Endothelial cell of umbilical vein (primary cell): ENCODE measurements at regions not wholly inside any gene's neighbourhood (a gene's known extent, or its start where the extent isn't known, plus 50 kb on each side); places are given as distances from the start of the nearest gene placed in this dataset.

Experiments used
- EZH2 ChIP-seq: IDR thresholded peaks from 2 replicates; pipeline ENCODE4 v1.6.1; 2012; ENCODE audit warnings: borderline replicate concordance, low read depth, mild to moderate bottlenecking, moderate library complexity, low read length, inconsistent platforms; ENCODE audit not compliant: severe bottlenecking
- FOS ChIP-seq: IDR thresholded peaks from 2 replicates; pipeline ENCODE4 v1.6.1; 2011; ENCODE audit warnings: mild to moderate bottlenecking, low read length, moderate library complexity, borderline replicate concordance; ENCODE audit not compliant: insufficient read depth
- GATA2 ChIP-seq: IDR thresholded peaks from 2 replicates; pipeline ENCODE4 v1.7.0; 2011; ENCODE audit warnings: low read depth, mild to moderate bottlenecking, moderate library complexity, mixed read lengths, low read length; ENCODE audit not compliant: insufficient read length, insufficient read depth
- JUN ChIP-seq: IDR thresholded peaks from 2 replicates; pipeline ENCODE4 v1.6.1; 2011; ENCODE audit warnings: borderline replicate concordance, low read depth; ENCODE audit not compliant: insufficient read length, insufficient read depth
- POLR2A ChIP-seq: IDR thresholded peaks from 2 replicates; pipeline ENCODE4 v1.6.1; 2012; ENCODE audit warnings: low read depth, mild to moderate bottlenecking, control low read depth, low read length
- POLR2AphosphoS5 ChIP-seq: IDR thresholded peaks from 2 replicates; pipeline ENCODE4 v1.6.1; 2012; ENCODE audit warnings: low read depth, mild to moderate bottlenecking, control low read depth, low read length, moderate library complexity; ENCODE audit not compliant: insufficient read depth
- TF ChIP-seq, protein P1 (sequence below), 2 donors: IDR thresholded peaks; 1 replicate in 1 of 2; 2 replicates in 1 of 2; pipeline ENCODE4 v1.5.1; 2011; ENCODE audit warnings: low read length in 2 of 2, mild to moderate bottlenecking in 2 of 2, moderate library complexity in 2 of 2, control low read depth in 1 of 2, inconsistent platforms in 1 of 2, low read depth in 1 of 2; ENCODE audit not compliant: insufficient read depth in 1 of 2; ENCODE audit errors: extremely low read depth in 1 of 2
- TF ChIP-seq, protein P2 (sequence below): IDR thresholded peaks from 2 replicates; pipeline ENCODE4 v1.6.1; 2011; ENCODE audit not compliant: insufficient read depth, insufficient read length

DNA sequence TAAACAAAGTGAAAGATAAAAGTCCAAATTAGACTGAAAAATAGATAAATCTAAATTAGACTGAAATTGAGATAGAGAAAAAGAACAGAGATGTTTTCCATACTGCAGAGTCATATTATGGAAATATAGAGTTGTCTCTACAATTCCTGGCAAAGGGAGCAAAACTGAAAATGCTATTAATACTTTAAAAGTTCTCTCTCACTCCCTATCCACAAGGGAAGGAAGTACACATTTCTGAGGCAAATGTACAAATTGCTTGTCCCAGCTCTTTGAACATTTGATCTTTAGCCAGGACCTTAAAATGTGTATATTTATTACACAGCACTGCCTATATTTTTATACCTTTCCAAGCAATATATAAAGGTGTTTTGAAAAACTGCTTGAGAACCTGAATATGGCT lies 225.1 kb upstream of the SEMA6D start:
- TF ChIP-seq, protein P1, sequence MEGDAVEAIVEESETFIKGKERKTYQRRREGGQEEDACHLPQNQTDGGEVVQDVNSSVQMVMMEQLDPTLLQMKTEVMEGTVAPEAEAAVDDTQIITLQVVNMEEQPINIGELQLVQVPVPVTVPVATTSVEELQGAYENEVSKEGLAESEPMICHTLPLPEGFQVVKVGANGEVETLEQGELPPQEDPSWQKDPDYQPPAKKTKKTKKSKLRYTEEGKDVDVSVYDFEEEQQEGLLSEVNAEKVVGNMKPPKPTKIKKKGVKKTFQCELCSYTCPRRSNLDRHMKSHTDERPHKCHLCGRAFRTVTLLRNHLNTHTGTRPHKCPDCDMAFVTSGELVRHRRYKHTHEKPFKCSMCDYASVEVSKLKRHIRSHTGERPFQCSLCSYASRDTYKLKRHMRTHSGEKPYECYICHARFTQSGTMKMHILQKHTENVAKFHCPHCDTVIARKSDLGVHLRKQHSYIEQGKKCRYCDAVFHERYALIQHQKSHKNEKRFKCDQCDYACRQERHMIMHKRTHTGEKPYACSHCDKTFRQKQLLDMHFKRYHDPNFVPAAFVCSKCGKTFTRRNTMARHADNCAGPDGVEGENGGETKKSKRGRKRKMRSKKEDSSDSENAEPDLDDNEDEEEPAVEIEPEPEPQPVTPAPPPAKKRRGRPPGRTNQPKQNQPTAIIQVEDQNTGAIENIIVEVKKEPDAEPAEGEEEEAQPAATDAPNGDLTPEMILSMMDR (IDR thresholded peaks at IDR 0.05; ENCODE audit: extremely low read depth in 1 of 2, insufficient read depth in 1 of 2, low read depth in 1 of 2, low read length in 2 of 2): no peak
- TF ChIP-seq POLR2A: no peak
- TF ChIP-seq GATA2: no peak
- no peak for TF ChIP-seq JUN
- TF ChIP-seq EZH2: no peak
- no peak for TF ChIP-seq POLR2AphosphoS5
- no peak for TF ChIP-seq FOS
- TF ChIP-seq, protein P2, sequence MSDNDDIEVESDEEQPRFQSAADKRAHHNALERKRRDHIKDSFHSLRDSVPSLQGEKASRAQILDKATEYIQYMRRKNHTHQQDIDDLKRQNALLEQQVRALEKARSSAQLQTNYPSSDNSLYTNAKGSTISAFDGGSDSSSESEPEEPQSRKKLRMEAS: no peak
